ENCODE measurements at regions not wholly inside any gene's neighbourhood (a gene's known extent, or its start where the extent isn't known, plus 50 kb on each side); places are given as distances from the start of the nearest gene placed in this dataset.

GRCh38 chr15:58273104-58273503 lies 134.9 kb downstream of the AQP9 start:
- H3K27ac ChIP-seq (ENCODE audit: low read length in 2 of 2): no peak overlapping the region
- H3K27me3 ChIP-seq (replicated peaks in 1 of 4; ENCODE audit: control extremely low read depth in 1 of 4, control insufficient read depth in 3 of 4, insufficient read depth in 4 of 4, low read length in 3 of 4): no peaks in the 10 kb centered on the region
- peaks cover 0 to 4% (median 0%) of the 10 kb centered on the region in 3 donors for H3K9me3 ChIP-seq (ENCODE audit: control extremely low read depth in 1 of 3, control insufficient read depth in 2 of 3, insufficient read depth in 1 of 3, low read length in 2 of 3)
- H3K4me3 ChIP-seq (ENCODE audit: control extremely low read depth in 1 of 5, extremely low read depth in 1 of 5, insufficient read depth in 1 of 5, low read depth in 2 of 5, low read length in 4 of 5): no peak overlapping the region
- 100% methylated on average over 5 of the region's 7 CpGs for WGBS (ENCODE audit: insufficient coverage)
- no peak overlapping the region for H3K9ac ChIP-seq (ENCODE audit: low read length)
- H3K4me2 ChIP-seq (replicated peaks; ENCODE audit: low read depth, low read length, poor library complexity, severe bottlenecking): no peak overlapping the region
- Mint-ChIP-seq H3K9me3 (ENCODE audit: insufficient read depth) (peaks cover 10% of the 10 kb centered on the region), H3K27me3 (peaks cover 3% of the 10 kb centered on the region), H3K4me1 (no peaks in the 10 kb centered on the region), H3K27ac (no peak overlapping the region), H3K4me3 (no peak overlapping the region)
- ChIA-PET CTCF (no interaction called here), POLR2A (no interaction called here)
- no peak for ATAC-seq (ENCODE audit: low read depth)
- no peak overlapping the region for H2AFZ ChIP-seq (ENCODE audit: insufficient read depth, low read depth, low read length, poor library complexity, severe bottlenecking)
- H3K4me1 ChIP-seq (ENCODE audit: control insufficient read depth in 2 of 2, insufficient read depth in 2 of 2, low read length in 2 of 2): no peaks in the 10 kb centered on the region
- no peaks in the 10 kb centered on the region for H3K79me2 ChIP-seq (ENCODE audit: control insufficient read depth, insufficient read depth, low read length)
- no peaks in the 10 kb centered on the region for H4K20me1 ChIP-seq (ENCODE audit: control insufficient read depth, insufficient read depth, low read length, poor library complexity, severe bottlenecking)
- DNase-seq: no peak
- H3K36me3 ChIP-seq (replicated peaks in 1 of 2; ENCODE audit: control extremely low read depth in 1 of 2, control insufficient read depth in 1 of 2, extremely low read depth in 1 of 2, insufficient read depth in 2 of 2, low read length in 1 of 2): no peaks in the 10 kb centered on the region
- intact Hi-C loops (cut with micrococcal nuclease): no loop called here
- no peak for TF ChIP-seq EZH2 (IDR thresholded peaks at IDR 0.05; ENCODE audit: borderline replicate concordance, insufficient read depth, low read depth, low read length, poor library complexity, severe bottlenecking)
- TF ChIP-seq CTCF (IDR thresholded peaks at IDR 0.05): no peak

- POLR2A ChIA-PET: no interaction called here
- no peak for DNase-seq
- no peak for ATAC-seq (ENCODE audit: low read depth)
- Histone ChIP-seq H3K27me3 (replicated peaks in 1 of 4; ENCODE audit: control extremely low read depth in 1 of 4, control insufficient read depth in 3 of 4, insufficient read depth in 4 of 4, low read length in 3 of 4) (no peaks in the 10 kb centered on the region), H3K4me2 (replicated peaks; ENCODE audit: low read depth, low read length, poor library complexity, severe bottlenecking) (no peak overlapping the region), H3K9ac (ENCODE audit: low read length) (no peak overlapping the region), H3K27ac (ENCODE audit: low read length in 2 of 2) (no peak overlapping the region), H3K79me2 (ENCODE audit: control insufficient read depth, insufficient read depth, low read length) (no peaks in the 10 kb centered on the region), H3K4me3 (ENCODE audit: control extremely low read depth in 1 of 5, extremely low read depth in 1 of 5, insufficient read depth in 1 of 5, low read depth in 2 of 5, low read length in 4 of 5) (no peak overlapping the region), H2AFZ (ENCODE audit: insufficient read depth, low read depth, low read length, poor library complexity, severe bottlenecking) (no peak overlapping the region), H3K36me3 (replicated peaks in 1 of 2; ENCODE audit: control extremely low read depth in 1 of 2, control insufficient read depth in 1 of 2, extremely low read depth in 1 of 2, insufficient read depth in 2 of 2, low read length in 1 of 2) (no peaks in the 10 kb centered on the region), H4K20me1 (ENCODE audit: control insufficient read depth, insufficient read depth, low read length, poor library complexity, severe bottlenecking) (no peaks in the 10 kb centered on the region), H3K4me1 (ENCODE audit: control insufficient read depth in 2 of 2, insufficient read depth in 2 of 2, low read length in 2 of 2) (no peaks in the 10 kb centered on the region), H3K9me3 (ENCODE audit: control extremely low read depth in 1 of 3, control insufficient read depth in 2 of 3, insufficient read depth in 1 of 3, low read length in 2 of 3) (peaks cover 0 to 4% (median 0%) of the 10 kb centered on the region in 3 donors)
- TF ChIP-seq CTCF (IDR thresholded peaks at IDR 0.05) (no peak), EZH2 (IDR thresholded peaks at IDR 0.05; ENCODE audit: borderline replicate concordance, insufficient read depth, low read depth, low read length, poor library complexity, severe bottlenecking) (no peak)
- Mint-ChIP-seq H3K27ac (no peak overlapping the region), H3K4me1 (no peaks in the 10 kb centered on the region), H3K27me3 (peaks cover 14% of the 10 kb centered on the region), H3K9me3 (ENCODE audit: insufficient read depth) (peaks cover 10% of the 10 kb centered on the region), H3K4me3 (no peak overlapping the region)
- 100% methylated on average over 2 of the region's 4 CpGs for WGBS (ENCODE audit: insufficient coverage)
- CTCF ChIA-PET: no interaction called here
- intact Hi-C loops (cut with micrococcal nuclease): no loop called here
Observed at GRCh38 chr15:58274885-58275284, 136.7 kb downstream of the AQP9 start.

Measured in B cell (primary cell).